ENCODE measurements at regions not wholly inside any gene's neighbourhood (a gene's known extent, or its start where the extent isn't known, plus 50 kb on each side); places are given as distances from the start of the nearest gene placed in this dataset.

GRCh38 chr3:41088882-41089281, 110.4 kb upstream of the CTNNB1 start:
- no peak for TF ChIP-seq CTCF (IDR thresholded peaks at IDR 0.05; ENCODE audit: control extremely low read depth, extremely low read depth, low read depth, missing control alignments)
- CTCF ChIA-PET = no interaction called here
- POLR2A ChIA-PET = no interaction called here
- DNase-seq (ENCODE audit: extremely low spot score) = no peak

- no peak for TF ChIP-seq CTCF (IDR thresholded peaks at IDR 0.05; ENCODE audit: control extremely low read depth, extremely low read depth, low read depth, missing control alignments)
- ChIA-PET POLR2A (no interaction called here), CTCF (no interaction called here)
- DNase-seq (ENCODE audit: extremely low spot score) = no peak
Measured at GRCh38 chr3:41089566-41089965, 109.7 kb upstream of the CTNNB1 start.

- CTCF ChIA-PET = no interaction called here
Measured at GRCh38 chr3:41092844-41093243, 106.5 kb upstream of the CTNNB1 start.

GRCh38 chr3:41093476-41093875, 105.8 kb upstream of the CTNNB1 start:
- CTCF ChIA-PET = no interaction called here
- TF ChIP-seq CTCF (IDR thresholded peaks at IDR 0.05; ENCODE audit: control extremely low read depth, extremely low read depth, low read depth, missing control alignments) = no peak
- POLR2A ChIA-PET = no interaction called here
- DNase-seq (ENCODE audit: extremely low spot score) = no peak

More at GRCh38 chr3:41092844-41093243, 106.5 kb upstream of the CTNNB1 start:
- TF ChIP-seq CTCF (IDR thresholded peaks at IDR 0.05; ENCODE audit: control extremely low read depth, extremely low read depth, low read depth, missing control alignments) = no peak
- DNase-seq (ENCODE audit: extremely low spot score) = no peak
- POLR2A ChIA-PET = no interaction called here

- DNase-seq (ENCODE audit: extremely low spot score) = no peak
- CTCF ChIA-PET = no interaction called here
Measured at GRCh38 chr3:41094351-41094750, 105.0 kb upstream of the CTNNB1 start.

GRCh38 chr3:41095702-41096101, 103.6 kb upstream of the CTNNB1 start:
- POLR2A ChIA-PET = no interaction called here
- CTCF ChIA-PET = no interaction called here
- no peak for TF ChIP-seq CTCF (IDR thresholded peaks at IDR 0.05; ENCODE audit: control extremely low read depth, extremely low read depth, low read depth, missing control alignments)
- no peak for DNase-seq (ENCODE audit: extremely low spot score)

More at GRCh38 chr3:41094351-41094750, 105.0 kb upstream of the CTNNB1 start:
- POLR2A ChIA-PET = no interaction called here
- no peak for TF ChIP-seq CTCF (IDR thresholded peaks at IDR 0.05; ENCODE audit: control extremely low read depth, extremely low read depth, low read depth, missing control alignments)

All from GM10248 (cell line).